HG03039 (cell line): ENCODE measurements at regions not wholly inside any gene's neighbourhood (a gene's known extent, or its start where the extent isn't known, plus 50 kb on each side); places are given as distances from the start of the nearest gene placed in this dataset.

Experiments
- ATAC-seq: cut with Tn5 transposase; IDR thresholded peaks from one replicate; pipeline ENCODE4 v1.9.1; 2021; ENCODE audit warnings: mild to moderate bottlenecking, moderate library complexity; ENCODE audit not compliant: unreplicated experiment

DNA sequence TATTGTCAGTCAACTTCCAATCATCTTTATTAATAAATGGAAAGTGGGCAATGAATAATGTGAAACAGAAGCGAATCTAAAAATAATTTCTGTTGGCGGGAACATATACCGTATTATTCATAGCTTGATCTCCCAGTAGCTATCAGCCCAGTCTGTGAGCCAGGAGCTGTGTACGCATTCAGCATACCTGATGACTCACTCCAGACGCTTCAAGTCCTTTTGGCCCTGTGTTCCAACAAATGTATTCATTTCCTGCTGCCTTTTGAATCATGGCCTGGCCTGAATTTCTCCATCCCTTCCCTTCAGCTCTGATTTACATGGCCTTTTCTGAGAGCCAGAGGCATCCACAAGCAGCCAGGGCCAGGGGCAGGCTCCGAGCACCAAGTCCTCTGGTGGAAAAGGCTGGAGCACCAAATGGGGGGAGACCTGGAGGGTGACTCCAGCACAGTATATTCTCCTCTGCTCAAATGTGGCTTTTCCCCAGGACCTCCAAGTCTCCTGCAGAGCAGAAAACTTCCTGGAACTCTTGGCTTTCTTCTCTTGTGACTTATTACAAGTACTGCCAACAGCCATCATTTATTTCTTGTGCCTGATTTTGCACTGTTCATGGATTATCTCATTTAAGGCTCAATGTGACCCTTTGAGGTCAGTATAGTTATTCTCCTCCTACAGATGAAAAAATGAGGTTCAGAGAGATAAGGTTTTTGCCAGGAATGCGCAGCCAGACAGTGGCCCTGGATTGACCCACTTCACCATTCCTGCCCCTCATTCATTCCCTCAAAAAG lies 108.7 kb downstream of the EN1 start:
- ATAC-seq: no peak

DNA sequence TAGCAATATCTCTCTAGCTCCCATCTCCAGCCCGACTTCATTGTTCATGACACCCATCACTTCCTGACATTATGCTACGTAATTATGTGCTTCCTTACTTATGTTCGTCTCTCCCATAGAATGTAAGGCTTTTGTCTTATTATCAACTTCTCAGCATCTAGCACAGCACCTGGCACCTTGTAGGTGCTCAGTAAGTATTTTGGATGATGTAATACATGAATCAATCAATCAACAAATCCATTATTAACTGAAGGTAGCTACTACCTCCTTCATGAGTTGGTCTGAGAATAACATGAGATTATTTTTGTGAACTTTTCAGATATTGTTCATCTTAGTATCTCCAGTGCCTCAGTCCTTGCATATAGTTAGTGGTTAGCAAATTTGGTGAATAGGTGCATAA lies 109.3 kb downstream of the EN1 start:
- ATAC-seq: no peak

DNA sequence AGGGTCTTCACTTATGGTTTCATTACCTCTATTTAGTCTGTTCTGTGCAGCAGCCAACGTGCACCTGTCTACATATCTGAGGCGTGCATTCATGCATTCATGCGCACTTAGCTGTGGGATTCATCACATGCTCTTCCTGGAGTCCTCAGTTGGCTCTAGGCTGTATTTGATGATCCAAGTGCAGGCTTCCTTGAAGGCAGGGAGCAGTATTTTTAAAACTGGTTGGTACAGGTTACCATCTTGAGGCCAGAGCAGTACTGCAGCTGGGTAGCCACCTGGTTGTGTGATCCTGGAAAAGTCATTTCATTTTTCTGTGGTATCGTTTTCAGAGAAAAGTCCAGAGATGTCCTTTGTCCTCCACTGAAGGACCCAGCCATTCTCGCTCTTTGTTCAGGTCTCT lies 109.8 kb downstream of the EN1 start:
- no peak for ATAC-seq

DNA sequence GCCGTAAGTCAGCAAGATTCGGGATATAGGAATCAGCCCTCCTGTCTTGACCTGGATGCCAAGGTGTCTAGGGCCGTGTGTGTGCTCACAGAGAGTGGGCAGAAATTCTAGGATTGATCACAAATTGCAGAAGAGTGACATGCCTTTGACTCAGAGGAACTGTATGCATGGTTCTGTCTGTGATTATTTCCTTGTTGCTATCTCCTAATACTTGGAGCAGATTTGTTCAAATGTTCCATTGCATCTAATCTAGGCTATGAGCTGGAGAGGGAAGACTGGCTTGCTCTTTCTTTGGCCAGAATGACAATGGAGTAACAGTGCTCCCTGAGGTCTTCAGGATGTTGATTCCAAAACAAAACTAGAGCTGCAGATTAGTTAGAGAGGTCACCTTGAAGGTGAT lies 115.0 kb downstream of the EN1 start:
- ATAC-seq: no peak

DNA sequence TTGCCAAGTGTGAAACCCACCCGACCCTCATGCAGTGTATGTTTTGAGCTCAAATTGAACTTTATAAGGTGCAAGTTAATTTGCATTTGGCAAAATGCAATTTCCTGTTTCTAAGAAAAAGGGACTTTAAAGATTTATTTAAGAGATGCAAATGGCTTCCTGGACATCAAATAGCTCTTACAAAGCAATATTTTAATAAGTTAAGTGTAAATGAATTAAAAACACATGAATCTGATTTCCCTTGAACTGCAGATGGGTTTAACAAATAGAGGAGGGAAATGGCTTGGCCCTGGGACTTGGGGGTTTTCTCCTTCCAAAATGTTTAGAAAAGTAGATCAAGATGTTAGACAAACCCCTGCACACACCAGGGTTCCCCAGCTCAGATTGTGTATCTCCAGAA lies 116.0 kb downstream of the EN1 start:
- no peak for ATAC-seq

DNA sequence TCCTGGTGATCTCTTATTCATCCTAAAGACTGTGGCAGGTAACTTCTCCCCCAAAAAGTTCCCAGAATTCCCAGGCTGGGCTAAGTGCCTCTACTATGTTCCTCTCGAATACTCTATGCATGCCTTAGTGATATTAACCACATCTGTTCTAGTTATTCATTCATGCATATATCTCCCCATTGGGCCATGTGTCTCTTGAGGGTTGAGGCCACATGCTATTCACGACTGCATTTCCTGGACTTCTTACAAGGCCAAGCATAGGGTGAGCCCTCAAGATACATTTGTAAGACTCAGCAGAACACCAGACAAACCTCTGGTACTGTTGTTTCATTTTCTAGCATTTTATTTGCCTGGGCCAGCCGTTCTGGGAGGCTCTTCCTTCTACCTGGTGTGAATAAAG lies 117.0 kb downstream of the EN1 start:
- no peak for ATAC-seq

DNA sequence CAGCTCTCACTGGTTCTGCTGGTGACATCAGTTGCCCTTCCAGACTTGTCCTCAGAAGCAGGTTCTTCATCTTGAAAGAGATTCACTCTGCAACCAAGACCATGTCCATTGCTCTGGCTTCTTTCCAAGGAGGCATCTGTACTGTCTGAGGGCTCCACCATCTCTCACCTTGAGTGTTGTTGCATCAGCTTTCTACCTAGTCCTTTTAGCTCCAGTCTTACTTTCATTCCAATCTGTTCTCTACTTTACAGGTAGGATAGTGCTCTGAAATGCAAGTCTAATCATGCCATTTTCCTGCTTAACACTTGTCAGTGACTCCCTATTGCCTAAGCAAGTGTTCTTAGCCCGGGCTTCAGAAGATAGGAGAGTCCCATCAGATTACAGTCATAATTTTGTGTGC lies 117.7 kb downstream of the EN1 start:
- no peak for ATAC-seq

DNA sequence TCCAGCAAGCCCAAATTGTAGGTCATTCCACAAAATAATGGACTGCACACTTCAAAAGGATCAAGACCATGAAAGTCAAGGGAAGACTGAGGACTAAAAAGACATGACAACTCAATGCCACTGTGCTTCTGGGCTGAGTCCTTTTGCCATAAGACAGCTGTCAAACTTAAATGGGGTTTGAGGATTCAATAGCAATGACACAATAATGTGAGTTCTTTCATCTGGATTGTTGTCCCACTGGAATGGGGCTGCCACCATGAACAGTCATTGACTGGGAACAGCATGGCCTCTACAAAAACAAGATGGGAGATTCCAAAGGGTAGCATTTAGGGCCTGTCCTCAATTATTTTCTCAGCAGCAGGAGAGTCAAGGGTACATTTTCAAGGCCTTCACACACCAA lies 118.5 kb downstream of the EN1 start:
- ATAC-seq: no peak

DNA sequence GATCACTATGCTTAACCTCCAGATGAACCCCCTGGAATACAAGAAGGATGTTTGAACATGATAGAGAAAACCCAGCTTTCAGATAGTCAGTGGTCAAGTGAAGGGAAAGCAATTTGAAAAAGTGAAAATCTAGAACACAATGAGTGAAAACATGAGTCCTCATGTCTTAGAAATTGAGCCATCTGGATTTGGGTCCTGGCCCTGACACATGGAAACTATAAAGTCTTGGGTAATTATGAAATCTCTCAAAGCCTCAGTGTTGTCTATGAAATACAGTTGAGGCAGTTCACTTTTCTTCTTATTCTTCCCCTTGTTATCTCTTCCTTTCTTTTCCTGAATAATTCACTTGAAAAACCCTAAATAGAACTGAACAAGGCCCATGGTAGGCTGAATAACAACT lies 120.6 kb downstream of the EN1 start:
- no peak for ATAC-seq

DNA sequence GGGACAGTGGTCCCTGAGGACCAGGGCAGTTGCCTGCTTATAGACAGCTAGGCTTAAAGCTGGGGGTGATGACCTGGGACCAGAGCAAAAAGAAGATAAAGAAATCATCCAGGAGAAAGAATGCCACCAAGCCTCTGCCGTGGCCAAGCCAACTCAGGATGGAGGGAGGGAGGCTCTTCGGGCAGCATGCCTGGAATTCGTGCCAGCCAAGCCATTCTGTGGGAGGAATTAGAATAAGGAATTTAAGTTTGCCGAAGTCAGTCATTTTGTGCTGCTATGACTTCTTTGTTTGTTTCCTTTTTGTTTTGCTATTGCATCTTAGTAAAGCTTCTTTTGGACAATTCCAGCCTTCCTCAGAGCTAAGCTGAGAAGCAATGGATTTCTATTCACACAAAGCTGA lies 124.1 kb downstream of the EN1 start:
- no peak for ATAC-seq

DNA sequence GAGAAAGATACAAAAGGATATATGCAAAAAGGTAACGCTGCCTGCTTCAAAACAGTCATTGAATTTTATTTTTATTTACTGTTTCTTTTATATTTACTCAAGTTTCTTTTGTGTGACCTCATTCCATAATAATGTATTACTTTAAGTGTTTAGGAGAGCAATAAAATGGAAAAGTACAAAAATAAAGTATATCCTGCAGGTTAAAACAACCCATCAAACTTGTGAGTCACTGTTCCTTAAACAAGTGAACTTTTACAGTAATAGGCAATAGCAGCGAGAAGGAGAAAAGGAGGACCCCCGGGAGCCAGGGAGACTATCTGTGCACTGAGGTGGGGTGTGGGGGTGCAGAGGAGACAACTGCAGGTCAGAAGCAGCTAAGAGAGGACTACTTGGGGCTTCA lies 124.5 kb downstream of the EN1 start:
- ATAC-seq: no peak

DNA sequence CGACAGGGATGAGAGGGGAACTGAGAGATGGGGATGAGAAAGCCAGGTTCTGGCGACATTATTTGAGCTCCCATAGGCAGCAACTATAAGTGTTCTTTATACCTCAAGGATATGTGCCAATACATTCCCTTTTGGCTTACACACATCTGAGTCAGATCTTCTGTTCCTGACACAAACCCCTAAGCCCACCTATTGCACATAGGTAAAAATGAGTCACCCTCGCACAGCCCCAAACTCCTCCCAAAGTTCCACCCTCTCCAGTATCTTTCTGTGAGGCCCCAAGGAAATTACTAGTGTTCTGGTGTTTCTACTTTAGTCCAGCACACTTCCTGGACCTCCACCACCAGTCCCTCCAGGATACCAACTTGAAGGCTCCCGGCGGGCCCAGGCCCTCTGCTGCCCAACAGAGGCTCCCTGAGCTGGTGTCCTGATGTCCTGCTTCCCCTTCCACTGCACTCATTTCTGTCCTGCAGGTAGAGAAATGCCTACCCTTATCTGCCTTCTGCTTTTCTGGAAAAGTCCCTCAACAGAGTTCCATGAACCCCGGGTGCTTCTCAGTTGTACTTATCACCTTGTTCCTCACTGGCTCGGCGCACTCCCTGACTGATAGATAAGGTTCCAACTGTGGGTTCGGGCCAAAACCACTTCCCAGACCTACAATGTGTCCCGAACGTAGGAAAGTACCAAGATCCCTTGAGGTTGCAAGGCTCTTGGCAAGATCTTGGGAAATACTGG lies 125.5 kb downstream of the EN1 start:
- no peak for ATAC-seq

DNA sequence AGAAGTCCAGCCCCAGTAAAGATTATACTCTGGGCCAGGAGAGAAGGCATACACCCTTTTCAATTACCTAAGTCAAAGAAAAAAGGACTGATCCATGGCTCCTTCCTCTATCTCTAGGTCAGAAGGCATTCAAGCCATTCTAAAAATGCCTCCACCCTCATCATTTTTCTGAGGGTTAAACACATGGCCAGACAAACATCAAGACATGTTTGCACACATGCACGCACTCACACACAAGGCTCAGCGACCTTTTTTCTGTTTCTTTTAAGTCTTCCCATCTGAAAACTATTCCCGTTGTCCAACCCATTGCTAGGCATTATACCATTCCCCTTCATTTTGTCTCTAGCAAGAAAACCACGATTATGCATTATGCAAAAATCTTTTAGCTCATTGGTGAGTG lies 126.6 kb downstream of the EN1 start:
- no peak for ATAC-seq

DNA sequence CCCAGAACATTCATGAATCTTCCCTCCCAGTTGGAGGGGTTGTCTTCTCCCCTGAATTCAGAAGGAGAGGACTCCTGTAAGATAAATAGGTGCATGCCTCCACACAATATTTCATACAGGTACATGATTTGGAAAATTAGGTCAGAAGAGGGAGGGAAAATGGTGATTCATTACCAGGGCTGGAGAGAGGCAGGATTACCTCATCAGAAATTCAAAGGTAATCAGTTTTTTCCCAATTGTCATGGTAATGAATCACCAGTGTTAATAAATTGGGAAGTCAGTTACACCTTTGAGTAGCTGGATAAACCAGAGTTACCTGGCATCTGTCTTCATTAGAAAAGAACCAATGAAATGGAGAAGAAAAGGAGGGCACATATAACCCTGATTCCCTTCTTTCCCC lies 128.5 kb downstream of the EN1 start:
- ATAC-seq: no peak

DNA sequence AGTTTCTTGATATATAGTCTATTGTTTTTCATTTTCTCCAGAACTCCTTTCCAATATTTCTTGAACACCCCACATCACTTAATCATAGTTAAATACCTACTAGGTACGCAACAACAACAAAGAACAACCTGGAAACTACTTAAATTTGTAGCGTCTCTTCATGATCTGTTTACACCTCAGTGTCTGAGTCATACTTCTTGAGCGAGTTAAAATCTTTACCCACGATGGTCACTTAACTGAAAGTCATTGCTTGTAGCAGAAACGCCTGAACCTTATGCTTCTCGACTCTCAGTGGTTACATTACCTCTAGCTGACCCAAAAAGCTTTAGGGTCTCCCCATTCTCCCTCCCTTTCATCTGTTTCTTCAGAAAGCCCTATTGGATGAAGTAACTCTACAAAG lies 131.3 kb downstream of the EN1 start:
- ATAC-seq: no peak

DNA sequence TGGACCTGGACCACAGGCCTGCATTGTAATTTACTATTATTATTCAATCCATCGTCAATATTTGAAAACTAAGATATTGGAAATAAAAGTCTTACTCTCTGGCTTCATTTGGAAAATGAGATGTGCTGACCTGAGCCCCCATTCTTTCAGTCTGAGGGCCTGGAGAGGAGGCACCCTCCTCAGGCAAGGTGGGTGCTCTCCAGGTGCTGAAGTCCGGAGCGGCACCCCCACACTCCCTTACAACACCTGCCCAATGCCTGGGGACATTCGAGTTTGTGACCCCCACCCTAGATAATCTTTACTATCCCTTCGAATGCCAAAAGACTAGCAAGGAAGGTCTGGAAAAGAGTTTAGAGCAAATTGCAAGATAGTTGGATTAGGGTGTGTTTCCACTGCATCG lies 133.3 kb downstream of the EN1 start:
- no peak for ATAC-seq

DNA sequence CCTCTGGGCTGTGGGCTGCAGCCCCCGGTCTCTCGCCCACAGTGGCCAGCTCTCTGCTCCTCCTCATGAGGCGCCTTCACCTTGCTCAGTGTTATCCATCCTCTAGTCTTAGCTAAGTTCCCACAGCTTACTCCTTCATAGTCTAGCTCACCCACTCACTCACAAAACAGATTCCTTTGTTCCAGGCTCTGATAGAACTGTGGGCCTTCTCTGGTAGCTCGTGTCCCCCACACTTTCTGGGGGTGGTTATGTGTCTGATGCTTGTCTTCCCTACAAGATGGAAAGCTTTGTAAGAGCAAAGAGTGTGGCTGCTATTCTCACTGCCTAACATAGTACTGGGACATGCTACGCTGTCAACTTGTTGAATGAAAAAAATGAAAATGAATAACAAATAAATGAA lies 135.8 kb downstream of the EN1 start:
- ATAC-seq: no peak

DNA sequence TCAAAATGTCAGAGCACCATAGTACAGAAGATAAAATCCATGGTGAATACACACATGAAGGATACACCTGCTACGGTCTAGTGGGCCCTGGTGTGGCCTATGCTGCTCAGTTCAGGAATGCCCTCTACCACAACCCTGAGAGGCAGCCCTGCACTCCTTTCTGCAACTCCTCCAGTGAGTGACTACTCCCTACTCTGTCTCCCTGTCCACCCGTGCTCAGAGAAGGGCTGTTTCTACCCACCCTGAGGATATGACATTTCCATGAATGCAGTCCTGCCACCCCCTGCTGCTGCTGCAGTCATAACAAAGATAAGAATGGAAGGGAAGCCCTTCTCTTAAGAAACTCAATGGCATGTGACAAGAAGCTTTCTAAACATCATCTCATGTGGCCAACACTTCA lies 137.0 kb downstream of the EN1 start:
- ATAC-seq: no peak

DNA sequence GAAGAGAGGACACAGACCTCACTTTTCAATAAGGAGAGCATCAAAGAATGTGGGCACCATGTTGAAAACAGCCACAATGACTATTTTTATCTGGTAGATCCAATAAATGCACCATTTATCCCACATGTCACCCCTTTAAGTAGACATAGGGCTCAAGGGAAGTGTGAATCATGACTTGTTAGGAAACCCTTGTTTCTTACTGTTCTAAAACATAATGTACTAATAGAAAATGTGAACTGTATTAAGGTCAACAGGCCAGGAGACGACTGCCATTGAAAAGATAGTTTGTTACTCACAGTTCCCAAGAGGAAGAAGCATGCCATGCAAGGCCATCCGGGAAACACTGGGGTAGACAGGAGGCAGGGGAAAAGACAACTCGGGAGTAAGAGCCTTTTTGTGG lies 137.7 kb downstream of the EN1 start:
- ATAC-seq: no peak

DNA sequence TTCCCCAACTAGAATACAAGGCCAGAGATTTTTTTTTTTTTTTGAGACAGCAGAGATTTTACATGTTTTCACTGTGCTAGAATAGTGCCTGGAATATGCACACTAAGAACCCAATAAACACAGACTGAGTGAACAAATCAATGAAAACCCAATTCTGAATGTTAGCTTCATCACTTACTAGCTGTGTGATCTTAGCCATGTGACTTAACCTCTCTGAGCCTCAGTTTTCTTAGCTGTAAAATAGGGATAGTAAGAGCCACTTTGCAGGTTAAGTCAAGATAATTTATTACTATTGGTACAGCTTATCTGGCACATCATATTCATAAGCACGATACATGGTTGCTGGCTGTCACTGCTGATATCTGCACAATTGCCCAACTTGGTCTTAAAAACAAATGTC lies 140.6 kb downstream of the EN1 start:
- no peak for ATAC-seq

DNA sequence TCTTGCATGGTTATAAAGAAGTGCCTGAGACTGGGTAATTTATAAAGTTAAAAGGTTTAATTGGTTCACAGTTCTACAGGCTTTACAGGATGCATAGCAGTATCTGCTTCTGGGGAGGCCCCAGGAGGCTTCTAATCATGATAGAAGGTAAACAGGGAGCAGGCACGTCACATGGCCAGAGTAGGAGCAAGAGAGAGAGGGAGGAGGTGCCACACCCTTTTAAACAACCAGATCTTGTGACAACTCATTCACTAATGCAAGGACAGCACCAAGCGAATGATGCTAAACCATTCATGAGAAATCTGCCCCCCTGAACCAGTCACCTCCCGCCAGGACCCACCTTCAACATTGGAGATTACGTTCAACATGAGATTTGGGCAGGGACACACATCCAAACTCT lies 141.1 kb downstream of the EN1 start:
- ATAC-seq: no peak

DNA sequence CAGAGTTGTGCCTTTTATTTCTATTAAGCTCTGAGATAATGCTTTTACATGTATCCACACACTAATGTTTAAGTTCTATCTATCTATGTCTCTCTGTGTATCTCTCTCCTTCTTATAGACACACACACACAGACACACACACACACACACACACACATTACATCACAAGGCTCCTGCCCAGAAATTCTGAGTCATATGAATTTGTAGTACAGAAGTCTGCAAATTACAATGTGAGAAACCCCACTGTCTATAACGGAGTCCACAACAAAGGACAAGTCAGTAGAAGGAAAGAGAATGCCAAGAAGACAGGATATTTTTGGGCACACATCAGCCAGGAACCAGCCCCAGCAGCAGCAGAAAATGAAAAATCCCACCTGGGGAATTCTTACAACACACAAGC lies 142.4 kb downstream of the EN1 start:
- no peak for ATAC-seq
